HCT116 (cell line): ENCODE measurements at regions not wholly inside any gene's neighbourhood (a gene's known extent, or its start where the extent isn't known, plus 50 kb on each side); places are given as distances from the start of the nearest gene placed in this dataset.

ENCODE experiments used
- ATAC-seq: fragments of 200-7000 bp; cut with Tn5 transposase; 2 replicates; pipeline ENCODE4 v1.9.1; 2020; ENCODE audit warnings: mild to moderate bottlenecking, moderate library complexity
- BruUV-seq: library from RNA; stranded (reverse); fragments of 400-500 nt; replicated peaks from 2 replicates; lab custom pipeline; 2021; lab: Mats Ljungman, UMichigan
- CTCF ChIA-PET: fragments of 300-600 bp; sonication (Branson Sonifier 250); formaldehyde crosslinking; loops from one replicate; lab custom pipeline; 2021; ENCODE audit warnings: antibody characterized with exemption; lab: Charles Lee
- POLR2A ChIA-PET: fragments of 300-600, 350-600 bp; sonication (Branson Sonifier 250); formaldehyde crosslinking; loops from one replicate; lab custom pipeline; 2021; ENCODE audit warnings: antibody characterized with exemption; lab: Charles Lee
- RAD21 ChIA-PET, 2 experiments: fragments of 300-600 bp; sonication (Branson Sonifier 250); formaldehyde crosslinking; loops; one replicate each; lab custom pipeline; 2023; ENCODE audit warnings: low total read pairs in 2 of 2; ENCODE audit not compliant: uncharacterized antibody in 2 of 2, unreplicated experiment in 2 of 2, low non-redundant PET in 1 of 2; lab: Charles Lee
- DNase-seq: peaks from one replicate; pipeline ENCODE4 v3.0.0-alpha.2; 2010; ENCODE audit warnings: low read depth, low spot score
- H2AFZ ChIP-seq: fragments of 200-600 bp; shearing (Covaris generic), sonication (generic); 2 replicates; pipeline ENCODE4 v1.6.1; 2017; ENCODE audit warnings: low read depth, mixed run types, mixed read lengths, antibody characterized with exemption, low read length; ENCODE audit not compliant: poor library complexity, severe bottlenecking
- H3K27ac ChIP-seq: 2 replicates; pipeline ENCODE4 v1.5.1; 2012; ENCODE audit warnings: low read depth, low read length
- H3K27me3 ChIP-seq: fragments of 200-600 bp; sonication (generic); 2 replicates; pipeline ENCODE4 v1.6.1; 2016; ENCODE audit warnings: mixed run types, low read length, mixed read lengths; ENCODE audit not compliant: insufficient read depth
- H3K36me3 ChIP-seq, 2 experiments: fragments of 200-500 bp in 1 of 2; fragments of 200-600 bp in 1 of 2; sonication (Bioruptor generic) in 1 of 2; sonication (generic) in 1 of 2; 2 replicates each; pipeline versions ENCODE4 v1.5.1 to v1.6.1; 2014 to 2016; ENCODE audit warnings: low read length in 2 of 2, inconsistent platforms in 1 of 2, mixed read lengths in 1 of 2, mixed run types in 1 of 2; ENCODE audit not compliant: insufficient read depth in 2 of 2, control insufficient read depth in 1 of 2
- H3K4me1 ChIP-seq, 2 experiments: fragments of 200-600 bp in 1 of 2; sonication (generic) in 1 of 2; 2 replicates each; pipeline versions ENCODE4 v1.5.1 to v1.6.1; 2012 to 2017; ENCODE audit warnings: low read length in 2 of 2, inconsistent platforms in 1 of 2, mild to moderate bottlenecking in 1 of 2, mixed read lengths in 1 of 2, mixed run types in 1 of 2, moderate library complexity in 1 of 2; ENCODE audit not compliant: insufficient read depth in 2 of 2, control insufficient read depth in 1 of 2
- H3K4me2 ChIP-seq: fragments of 200-600 bp; sonication (generic); 2 replicates; pipeline ENCODE4 v1.6.1; 2017; ENCODE audit warnings: mixed run types, low read length, mixed read lengths
- H3K4me3 ChIP-seq, 2 experiments: fragments of 200-600 bp in 1 of 2; sonication (generic) in 1 of 2; replicated peaks in 1 of 2; 2 replicates each; pipeline ENCODE4 v1.5.1; 2011 to 2016; ENCODE audit warnings: low read length in 2 of 2, control low read depth in 1 of 2, low read depth in 1 of 2, mild to moderate bottlenecking in 1 of 2, mixed read lengths in 1 of 2, mixed run types in 1 of 2
- H3K79me2 ChIP-seq: fragments of 200-600 bp; sonication (generic); 2 replicates; pipeline ENCODE4 v1.6.1; 2017; ENCODE audit warnings: mild to moderate bottlenecking, mixed run types, low read length, moderate library complexity, mixed read lengths; ENCODE audit not compliant: insufficient read depth
- H3K9ac ChIP-seq: fragments of 200-600 bp; sonication (generic); 2 replicates; pipeline ENCODE4 v1.6.1; 2016; ENCODE audit warnings: low read length, mixed read lengths
- H3K9me2 ChIP-seq: fragments of 200-600 bp; sonication (generic), shearing (Covaris generic); 2 replicates; pipeline ENCODE4 v1.6.1; 2017; ENCODE audit warnings: mixed run types, mild to moderate bottlenecking, moderate library complexity; ENCODE audit not compliant: insufficient read depth
- H3K9me3 ChIP-seq, 2 experiments: fragments of 200-500 bp in 1 of 2; fragments of 200-600 bp in 1 of 2; sonication (Bioruptor generic) in 1 of 2; sonication (generic) in 1 of 2; 2 replicates each; pipeline ENCODE4 v1.6.1; 2014 to 2017; ENCODE audit warnings: low read length in 2 of 2, mixed read lengths in 2 of 2, inconsistent platforms in 1 of 2, low read depth in 1 of 2, mild to moderate bottlenecking in 1 of 2, mixed run types in 1 of 2, moderate library complexity in 1 of 2; ENCODE audit not compliant: control insufficient read depth in 1 of 2, insufficient read depth in 1 of 2
- H4K20me1 ChIP-seq: fragments of 200-600 bp; sonication (generic), shearing (Covaris generic); 2 replicates; pipeline ENCODE4 v1.6.1; 2017; ENCODE audit warnings: mixed run types, mild to moderate bottlenecking, moderate library complexity; ENCODE audit not compliant: insufficient read depth
- ATF3 ChIP-seq: IDR thresholded peaks from 2 replicates; pipeline ENCODE4 v1.6.1; 2012
- CBX3 ChIP-seq: IDR thresholded peaks from 2 replicates; pipeline ENCODE4 v1.6.1; 2012; ENCODE audit warnings: low read depth
- CEBPB ChIP-seq: IDR thresholded peaks from 2 replicates; pipeline ENCODE4 v1.6.1; 2012; ENCODE audit warnings: low read depth
- CTCF ChIP-seq, 3 experiments: fragments of 200-600 bp in 1 of 3; sonication (generic) in 1 of 3; IDR thresholded peaks in 2 of 3; conservative IDR thresholded peaks in 1 of 3; 2 replicates each; pipeline ENCODE4 v1.5.1; 2012 to 2017; ENCODE audit warnings: low read depth in 2 of 3, low read length in 2 of 3, antibody characterized with exemption in 1 of 3, borderline replicate concordance in 1 of 3, control low read depth in 1 of 3, mild to moderate bottlenecking in 1 of 3, mixed read lengths in 1 of 3, mixed run types in 1 of 3, moderate library complexity in 1 of 3; ENCODE audit not compliant: insufficient read depth in 1 of 3
- EGR1 ChIP-seq: IDR thresholded peaks from 2 replicates; pipeline ENCODE4 v1.6.1; 2012; ENCODE audit warnings: low read depth
- ELF1 ChIP-seq: IDR thresholded peaks from 2 replicates; pipeline ENCODE4 v1.6.1; 2012; ENCODE audit warnings: low read depth, borderline replicate concordance
- FOSL1 ChIP-seq: IDR thresholded peaks from 2 replicates; pipeline ENCODE4 v1.6.1; 2012; ENCODE audit warnings: low read depth
- MAX ChIP-seq: IDR thresholded peaks from 2 replicates; pipeline ENCODE4 v1.6.1; 2012
- POLR2AphosphoS5 ChIP-seq: IDR thresholded peaks from 2 replicates; pipeline ENCODE4 v1.6.1; 2011; ENCODE audit warnings: mild to moderate bottlenecking, low read depth, low read length, moderate library complexity
- RAD21 ChIP-seq: IDR thresholded peaks from 2 replicates; pipeline ENCODE4 v1.6.1; 2012; ENCODE audit warnings: low read depth, mild to moderate bottlenecking
- REST ChIP-seq: IDR thresholded peaks from 2 replicates; pipeline ENCODE4 v1.6.1; 2012; ENCODE audit warnings: low read depth
- SIN3A ChIP-seq: IDR thresholded peaks from 2 replicates; pipeline ENCODE4 v1.6.1; 2012; ENCODE audit warnings: low read depth
- SP1 ChIP-seq: IDR thresholded peaks from 2 replicates; pipeline ENCODE4 v1.6.1; 2012; ENCODE audit warnings: low read depth
- SRF ChIP-seq: IDR thresholded peaks from 2 replicates; pipeline ENCODE4 v1.6.1; 2012; ENCODE audit warnings: low read depth
- TCF7L2 ChIP-seq: IDR thresholded peaks from 2 replicates; pipeline ENCODE4 v1.7.0; 2011; ENCODE audit warnings: borderline replicate concordance, inconsistent platforms; ENCODE audit not compliant: insufficient read depth, insufficient read length; ENCODE audit errors: extremely low read depth
- ZBTB33 ChIP-seq: IDR thresholded peaks from 2 replicates; pipeline ENCODE4 v1.6.1; 2011; ENCODE audit warnings: mild to moderate bottlenecking, low read length, moderate library complexity; ENCODE audit not compliant: insufficient replicate concordance; ENCODE audit errors: extremely low read depth
- ZNF274 ChIP-seq: fragments of 200-500 bp; sonication (Bioruptor generic); IDR thresholded peaks from 2 replicates; pipeline ENCODE4 v1.6.1; 2014; ENCODE audit warnings: mild to moderate bottlenecking, low read depth, low read length, inconsistent platforms
- intact Hi-C: fragments of 100-400 bp; cut with micrococcal nuclease; formaldehyde crosslinking; loops from 2 replicates; pipeline ENCODE4 v1.10.0; 2022

- POLR2A ChIA-PET = no interaction called here
Measured at GRCh38 chr9:73073337-73074175, 78.1 kb upstream of the ANXA1 start.

More at GRCh38 chr9:73073337-73074175, 78.1 kb upstream of the ANXA1 start:
- no peak overlapping the region for H3K4me2 ChIP-seq
- H3K79me2 ChIP-seq = no peaks in the 10 kb centered on the region
- DNase-seq (no peak), ATAC-seq (no peak)
- no peaks in the 10 kb centered on the region for H3K9me3 ChIP-seq
- H3K9ac ChIP-seq = no peak overlapping the region
- no peak overlapping the region for H3K4me3 ChIP-seq
- intact Hi-C loops = loop anchor here (10.0 kb wide), 1 partner anchor 1501 kb away; no protein-coding TSS in a partner anchor
- H3K27ac ChIP-seq = no peak overlapping the region
- ChIA-PET CTCF (interaction anchor here (1.4 kb wide), 1 partner anchor 9 kb away, joined by 4 read pairs; no protein-coding TSS in a partner anchor), RAD21 (interaction anchor here in 1 of 2 experiments (0.6 kb wide), 1 partner anchor 251 kb away, joined by 4 read pairs; no protein-coding TSS in a partner anchor)
- TF ChIP-seq SRF (no peak), SP1 (no peak), REST (no peak), CBX3 (no peak), MAX (no peak), CTCF (IDR thresholded peaks at IDR 0.05 in 2 of 3, conservative IDR thresholded peaks at IDR 0.05 in 1 of 3; ENCODE audit: borderline replicate concordance in 1 of 3, insufficient read depth in 1 of 3, low read depth in 2 of 3, low read length in 2 of 3) (no peak), CEBPB (no peak), FOSL1 (no peak), ELF1 (no peak), RAD21 (no peak), SIN3A (no peak), ZNF274 (no peak), POLR2AphosphoS5 (no peak), TCF7L2 (no peak), ZBTB33 (no peak), EGR1 (no peak), ATF3 (no peak)
- no peaks in the 10 kb centered on the region for H3K27me3 ChIP-seq
- H3K36me3 ChIP-seq = no peaks in the 10 kb centered on the region
- no peaks in the 10 kb centered on the region; the same call in 1 of the 2 replicates for H3K9me2 ChIP-seq
- H3K4me1 ChIP-seq = peaks cover 0 to 3% of the 10 kb centered on the region in 2 experiments; a peak in 1 of 4 replicates
- H2AFZ ChIP-seq = peak overlapping the region; percentile 58
- no peaks in the 10 kb centered on the region for H4K20me1 ChIP-seq
- BruUV-seq = no TSS peak
